HG03432 (cell line): ENCODE measurements at regions not wholly inside any gene's neighbourhood (a gene's known extent, or its start where the extent isn't known, plus 50 kb on each side); places are given as distances from the start of the nearest gene placed in this dataset.

Experiments
- ATAC-seq: cut with Tn5 transposase; IDR thresholded peaks from one replicate; pipeline ENCODE4 v1.9.1; 2021; ENCODE audit warnings: mild to moderate bottlenecking, moderate library complexity; ENCODE audit not compliant: unreplicated experiment

DNA sequence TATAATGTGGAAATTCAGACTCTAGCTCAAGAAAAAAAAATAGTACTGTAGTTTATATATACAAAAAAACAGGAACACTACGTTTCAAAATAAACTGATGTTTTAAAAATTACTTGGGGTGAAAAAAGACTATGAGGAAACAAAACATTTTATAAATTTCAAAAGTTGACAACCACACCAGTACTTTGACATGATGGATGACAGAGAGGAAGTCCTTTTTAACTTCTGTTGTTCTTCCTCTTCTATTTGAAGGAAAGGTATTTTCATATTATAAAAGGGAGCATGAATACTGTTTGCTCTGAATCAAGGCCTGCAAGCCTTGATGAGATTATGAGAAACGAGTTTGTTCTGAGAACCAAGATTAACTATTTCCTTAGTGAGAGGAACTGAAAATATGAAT lies 456.9 kb downstream of the TAF11L14 start:
- no peak for ATAC-seq

DNA sequence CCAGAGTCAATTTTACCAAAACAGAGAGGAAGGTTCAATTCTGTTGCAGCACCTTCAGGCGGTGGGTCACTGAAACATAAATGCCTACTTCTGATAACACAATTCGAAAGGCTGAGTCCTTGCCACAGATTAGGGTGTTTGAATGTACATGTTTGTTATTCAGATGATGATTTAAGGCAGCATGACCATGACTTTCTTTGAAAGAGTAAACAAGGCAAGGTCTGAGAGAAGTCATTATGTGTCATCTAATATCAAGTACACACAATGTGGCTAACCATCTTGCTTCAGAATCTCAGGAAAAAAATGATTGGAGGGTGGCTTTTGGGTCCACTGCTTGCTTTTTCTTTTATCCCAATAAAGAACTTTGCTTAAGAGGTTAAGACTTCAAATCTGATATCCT lies 457.5 kb downstream of the TAF11L14 start:
- ATAC-seq, result no peak

DNA sequence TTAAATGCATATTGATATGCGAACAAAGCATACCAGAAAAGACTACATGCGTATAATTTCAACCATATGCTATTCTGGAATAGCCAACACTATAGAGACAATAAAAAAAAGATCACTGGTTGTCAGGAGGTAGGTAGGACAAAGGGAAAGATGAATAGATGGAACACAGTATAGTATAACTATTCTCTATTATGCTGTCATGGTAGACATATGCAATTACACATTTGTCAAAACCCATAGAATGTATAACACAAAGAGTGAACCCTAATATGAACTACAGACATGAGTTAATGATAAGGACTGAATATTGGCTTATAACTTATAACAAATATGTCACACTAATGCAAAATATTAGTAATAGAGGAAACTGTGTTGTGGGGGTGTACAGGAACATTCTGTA lies 460.8 kb downstream of the TAF11L14 start:
- no peak for ATAC-seq

DNA sequence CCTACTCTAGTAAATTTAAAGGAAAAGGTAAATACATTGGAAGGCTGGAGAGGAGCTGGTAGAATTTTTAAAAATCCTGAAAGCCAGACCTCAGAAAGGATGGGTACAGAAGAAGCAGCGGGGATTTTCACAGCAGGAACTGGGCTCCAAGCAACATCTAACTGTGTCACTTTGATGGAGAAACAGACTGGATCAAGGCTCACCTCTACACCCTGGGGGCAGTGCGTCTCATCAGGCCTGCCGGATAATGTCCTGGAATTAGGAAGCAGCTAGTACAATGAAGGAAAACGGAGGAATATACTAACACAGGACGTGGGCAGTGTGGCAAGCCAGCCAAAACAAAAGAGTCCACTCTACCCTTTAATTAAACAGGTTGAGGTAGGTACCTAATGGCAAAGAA lies 463.6 kb downstream of the TAF11L14 start:
- no peak for ATAC-seq

DNA sequence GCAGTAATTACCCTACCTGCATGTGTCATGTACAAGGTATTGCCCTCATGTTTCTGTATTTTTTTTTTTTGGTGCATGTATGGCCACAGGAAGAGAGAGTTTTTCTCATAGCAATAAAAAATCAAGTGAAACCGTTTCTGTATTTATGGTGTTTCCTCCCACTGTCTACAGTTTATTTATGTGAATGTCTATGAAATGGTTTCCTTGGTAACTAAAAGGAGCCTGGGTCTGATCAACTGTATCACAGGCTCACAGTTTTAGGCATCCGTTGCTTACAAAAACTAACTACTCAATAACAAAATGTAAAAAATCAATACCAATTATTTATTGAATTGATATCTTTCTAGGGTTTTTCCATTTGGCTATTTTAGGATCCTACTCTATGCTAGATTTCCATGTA lies 464.4 kb downstream of the TAF11L14 start:
- no peak for ATAC-seq

DNA sequence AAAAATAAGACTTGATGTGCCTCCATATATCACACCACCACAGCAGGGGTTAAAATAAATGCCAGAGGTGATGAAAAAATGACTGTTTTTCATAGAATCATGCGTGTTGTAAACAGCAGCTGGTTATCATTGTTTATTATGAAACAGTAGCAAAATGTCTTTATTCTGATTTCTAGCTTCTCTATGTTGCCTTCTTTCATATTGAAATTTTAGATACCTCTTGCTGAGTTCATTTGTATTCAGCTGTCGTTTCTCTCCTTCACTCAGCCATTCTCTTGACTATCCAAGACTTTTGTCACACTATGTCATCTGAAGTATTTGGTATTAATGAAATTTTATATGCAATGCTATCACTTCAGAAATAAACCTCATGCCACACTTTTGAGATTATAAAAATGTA lies 465.0 kb downstream of the TAF11L14 start:
- no peak for ATAC-seq

DNA sequence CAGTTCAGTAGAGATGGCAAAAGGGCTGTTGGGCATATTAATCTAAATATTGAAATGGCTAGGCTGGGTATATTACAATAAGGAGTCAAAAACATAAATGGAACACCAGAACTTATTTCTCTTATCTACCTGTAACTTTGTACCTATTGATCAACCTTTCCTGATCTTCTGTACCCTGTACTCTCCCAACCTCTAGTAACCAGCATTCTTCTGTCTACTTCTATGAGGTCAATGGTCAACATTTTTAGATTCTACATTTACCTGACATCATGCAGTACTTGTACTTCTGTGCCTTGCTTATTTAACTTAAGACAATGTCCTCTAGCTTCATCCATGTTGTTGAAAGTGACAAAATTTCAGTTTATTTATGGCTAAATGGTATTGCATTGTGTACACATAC lies 467.3 kb downstream of the TAF11L14 start:
- no peak for ATAC-seq

DNA sequence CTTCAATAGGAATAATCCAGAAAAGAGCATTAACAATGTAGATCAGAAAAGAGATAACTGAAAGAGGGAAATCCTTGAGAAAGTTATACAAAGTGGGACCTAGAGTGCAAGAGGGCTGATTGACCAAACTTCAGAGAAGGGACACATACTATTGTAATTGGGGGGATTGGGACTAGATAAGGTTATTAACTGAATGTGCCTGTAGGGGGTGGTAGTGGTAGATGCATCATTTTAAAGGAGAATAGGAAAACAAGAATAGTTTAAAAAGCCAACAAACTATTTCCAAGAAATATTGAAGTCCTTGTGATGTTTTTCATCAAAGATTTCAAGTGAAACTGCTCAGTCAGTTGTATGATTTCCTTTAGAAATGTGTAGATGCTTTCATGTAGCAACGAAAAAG lies 468.5 kb downstream of the TAF11L14 start:
- ATAC-seq, result no peak

DNA sequence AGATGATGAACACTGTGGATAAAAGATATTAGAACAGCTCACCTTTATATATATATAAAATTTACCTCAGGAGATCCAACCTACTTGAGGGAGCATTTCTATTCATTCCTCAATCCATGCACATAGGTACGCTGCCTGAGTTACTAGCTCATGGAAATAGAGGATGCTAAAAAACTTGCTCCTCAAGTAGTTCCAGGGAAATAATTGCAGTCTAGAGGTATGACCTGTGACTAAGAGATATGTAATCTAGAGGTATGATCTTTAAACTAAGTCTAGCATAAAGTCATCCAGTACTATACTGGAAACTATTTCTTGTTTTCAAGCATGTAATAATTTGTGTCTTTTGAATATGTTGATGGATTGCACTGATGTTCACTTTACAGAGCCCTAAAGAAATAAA lies 471.2 kb downstream of the TAF11L14 start:
- ATAC-seq, result no peak

DNA sequence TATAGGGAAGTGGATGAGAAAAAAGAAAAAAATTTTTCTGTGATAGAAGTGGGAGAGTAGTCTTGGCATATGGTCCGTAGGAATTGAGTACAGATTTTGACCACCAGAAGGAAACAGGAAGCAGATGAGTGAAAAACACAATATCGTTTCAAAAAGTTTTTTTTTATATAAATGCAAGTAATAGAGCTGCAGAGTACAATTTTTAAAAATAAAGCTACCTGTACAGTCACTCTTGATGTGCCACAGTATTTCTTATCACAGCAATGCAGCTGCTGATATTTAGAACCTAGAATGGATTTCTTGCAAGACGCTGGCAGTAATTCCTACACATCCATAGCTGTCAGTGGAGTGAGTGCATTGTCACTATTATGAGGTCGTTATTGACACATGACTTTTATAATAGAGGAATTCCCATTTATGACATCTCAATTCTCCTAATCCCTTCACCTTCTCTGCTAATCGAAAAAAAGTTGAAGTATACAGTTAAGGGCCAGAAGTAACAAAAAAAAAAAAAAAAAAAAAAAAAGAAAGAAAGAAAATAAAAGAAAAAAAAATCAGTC lies 477.7 kb downstream of the TAF11L14 start:
- ATAC-seq, result no peak

DNA sequence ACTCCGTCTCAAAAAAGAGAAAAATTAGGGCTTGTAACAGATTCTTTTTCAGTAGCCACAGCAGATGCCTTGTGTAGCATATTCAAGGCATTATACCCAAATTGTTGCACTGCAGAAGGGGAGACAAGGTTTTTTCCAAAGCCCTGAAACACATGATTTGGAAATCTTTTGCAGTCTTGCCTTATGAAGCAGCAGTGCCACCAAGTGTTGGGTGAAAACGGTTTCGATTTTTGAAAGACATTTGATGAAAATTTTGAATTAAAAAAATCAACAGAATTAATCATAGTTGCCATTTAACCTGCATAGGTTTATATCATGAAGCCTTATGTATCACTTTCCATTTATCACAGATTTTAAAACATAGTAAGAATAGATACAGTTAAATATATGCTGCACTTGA lies 479.5 kb downstream of the TAF11L14 start:
- no peak for ATAC-seq

DNA sequence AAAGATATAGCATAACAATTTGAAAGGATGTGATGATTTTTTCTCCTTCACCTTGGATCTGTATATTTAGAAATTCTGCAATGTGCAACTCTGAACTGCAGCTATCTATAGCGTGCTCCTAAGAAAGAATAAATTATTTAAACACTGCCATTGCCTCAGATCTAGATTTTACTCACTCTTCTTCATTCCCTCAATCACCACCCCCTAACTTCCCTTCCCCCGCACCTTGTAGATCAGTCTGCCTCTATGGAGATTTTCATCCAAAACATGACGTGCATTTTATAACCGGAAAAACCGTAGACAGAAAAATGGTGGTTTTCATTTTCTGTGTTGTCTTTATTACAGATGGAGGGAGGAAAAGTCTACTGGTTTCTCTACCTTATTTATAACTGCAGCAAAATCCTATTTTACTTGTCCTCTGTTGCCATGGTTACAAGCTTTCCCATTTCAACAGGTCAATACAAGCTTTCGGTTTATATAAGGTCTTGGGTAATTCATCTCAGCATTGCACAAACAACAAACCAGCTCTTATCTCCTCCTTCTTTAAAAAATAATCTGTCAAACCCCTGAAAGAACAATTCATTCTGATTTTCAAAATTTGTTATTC lies 480.0 kb downstream of the TAF11L14 start:
- no peak for ATAC-seq

DNA sequence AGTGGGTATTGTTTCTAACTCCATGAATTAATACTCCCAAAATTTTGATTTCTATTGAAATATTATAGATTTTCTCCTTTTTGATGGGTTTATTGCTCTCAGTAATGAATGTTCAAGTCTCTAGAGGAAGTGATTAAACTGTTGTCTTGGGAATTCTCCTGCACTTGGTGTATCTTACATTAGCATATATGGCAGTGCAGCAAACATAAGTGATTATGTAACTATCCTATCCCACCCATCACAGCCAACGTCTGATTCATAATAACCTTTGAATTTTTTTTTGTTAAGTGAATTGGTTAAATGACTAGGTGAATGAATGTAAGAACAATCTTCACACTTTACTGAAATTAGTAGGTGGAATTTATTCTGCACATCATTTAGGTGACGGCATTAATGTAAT lies 483.7 kb downstream of the TAF11L14 start:
- ATAC-seq, result no peak

DNA sequence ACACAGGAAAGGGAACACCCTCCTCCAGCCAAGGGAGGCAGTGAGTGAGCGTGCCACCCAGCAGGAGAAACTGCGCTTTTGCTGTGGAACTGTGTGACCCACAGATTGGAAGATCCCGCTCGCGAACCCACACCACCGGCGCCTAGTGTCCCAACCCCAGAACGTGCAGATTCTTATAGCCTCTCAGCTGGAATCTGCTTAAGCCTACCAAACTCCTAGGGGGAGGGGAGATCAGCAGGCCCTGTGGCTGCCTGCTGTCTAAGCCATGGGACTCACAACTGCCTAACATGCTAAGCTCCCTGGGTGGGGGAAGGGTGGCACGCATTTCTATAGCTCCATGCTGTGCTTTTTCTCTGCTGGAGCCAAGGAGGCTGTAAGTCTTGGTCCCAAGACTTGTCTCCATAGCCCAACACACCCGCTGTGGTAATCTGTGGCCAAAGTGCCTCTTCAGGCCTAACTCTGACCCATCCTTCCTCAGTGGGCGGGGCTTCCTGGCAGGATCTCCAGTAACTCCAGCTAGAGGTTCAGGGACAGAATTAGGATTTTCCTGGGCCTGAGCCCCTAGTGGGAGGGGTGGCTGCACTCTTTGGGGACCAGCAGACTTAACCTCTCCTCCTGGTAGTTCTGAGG lies 485.0 kb downstream of the TAF11L14 start:
- no peak for ATAC-seq

DNA sequence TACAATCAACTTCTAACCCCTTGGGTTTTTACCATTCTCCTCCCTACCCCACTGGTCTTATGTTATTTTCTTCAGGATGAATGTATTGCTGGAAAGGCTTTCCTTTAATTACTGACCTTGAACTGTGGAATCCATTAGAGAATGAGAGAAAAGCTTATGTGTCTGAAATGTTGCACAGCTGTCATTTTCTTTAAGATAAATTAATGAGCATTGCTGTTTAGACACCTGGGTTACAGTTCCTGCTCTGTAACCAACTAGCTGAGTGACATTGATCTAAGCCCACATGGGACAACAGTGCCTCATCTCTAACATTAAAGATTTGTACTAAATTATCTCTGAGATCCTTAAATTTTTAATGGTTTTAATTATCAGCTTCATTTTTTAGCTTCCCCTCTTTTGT lies 507.0 kb downstream of the TAF11L14 start:
- no peak for ATAC-seq

DNA sequence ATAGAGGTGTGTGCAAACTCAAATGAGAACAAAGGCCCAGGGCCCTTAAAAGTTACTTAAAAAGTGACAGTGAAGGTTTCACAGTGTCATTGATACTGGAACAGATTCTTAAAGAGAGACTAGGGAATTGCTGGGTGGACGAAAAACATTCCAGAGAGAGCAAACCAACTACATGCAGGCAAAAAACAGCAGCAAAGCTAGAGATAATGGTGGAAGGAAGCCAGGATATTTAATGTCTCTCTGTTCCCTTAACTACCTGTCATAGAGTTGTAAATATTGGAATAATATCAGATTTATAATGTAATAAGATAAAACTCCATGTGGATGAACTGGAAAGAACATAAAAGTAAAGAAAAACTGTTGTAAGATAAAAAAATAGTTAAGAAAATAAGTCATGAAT lies 508.6 kb downstream of the TAF11L14 start:
- ATAC-seq, result no peak

DNA sequence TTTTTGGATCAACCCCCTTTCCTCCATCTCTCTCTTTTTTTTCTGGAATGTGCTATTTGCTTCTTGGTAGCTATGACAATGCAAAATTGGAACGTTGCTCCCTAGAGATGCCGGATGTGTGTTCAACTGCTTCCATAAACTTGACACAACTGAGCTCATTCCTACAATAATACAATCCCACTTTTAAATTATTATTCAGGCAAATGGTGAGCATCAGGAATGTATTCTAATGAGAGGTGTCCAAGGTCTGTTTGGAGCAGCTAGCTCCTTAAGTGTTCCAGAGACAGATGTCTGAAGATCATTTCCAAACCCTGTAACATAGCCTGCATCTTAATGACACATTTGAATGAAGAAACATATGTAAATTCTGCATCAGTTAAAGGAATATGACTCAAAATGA lies 518.4 kb downstream of the TAF11L14 start:
- ATAC-seq, result no peak

DNA sequence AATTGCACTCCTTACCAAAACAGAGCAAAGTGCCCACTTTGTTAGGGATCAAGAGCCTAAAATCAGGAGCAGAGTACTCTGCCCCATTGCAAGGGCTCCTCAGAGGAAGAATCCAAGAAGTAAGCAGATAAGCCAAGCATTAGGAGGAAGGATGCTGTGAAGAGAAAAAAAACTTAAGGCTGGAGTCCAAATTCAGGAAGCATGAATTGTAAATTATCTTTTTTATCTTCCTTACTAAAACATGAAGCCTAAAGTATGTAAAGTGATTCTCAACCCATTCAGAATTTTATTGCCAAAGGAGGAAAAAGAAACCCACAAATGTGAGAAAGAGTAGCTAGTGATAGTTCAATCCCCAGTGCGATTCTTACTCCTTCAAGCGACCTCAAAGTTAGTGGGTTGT lies 523.9 kb downstream of the TAF11L14 start:
- no peak for ATAC-seq

DNA sequence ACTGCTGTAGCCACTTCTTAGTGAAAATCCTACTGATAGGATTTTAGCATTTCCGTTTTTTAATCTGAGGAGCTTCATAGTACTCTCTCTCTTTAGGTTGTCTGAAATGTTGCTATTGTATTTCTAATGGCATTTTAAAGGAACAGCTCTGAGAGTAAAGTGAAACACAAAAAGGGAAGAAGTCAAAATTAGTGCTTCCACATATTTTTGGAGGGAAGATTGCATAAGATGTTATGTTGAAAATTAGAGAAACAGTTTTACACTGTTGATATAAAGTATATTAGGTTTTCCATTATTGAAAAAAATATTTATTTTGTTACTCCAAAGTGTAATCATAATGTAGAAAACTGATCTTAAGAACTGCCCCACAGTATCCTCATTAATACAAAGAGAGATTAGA lies 525.1 kb downstream of the TAF11L14 start:
- no peak for ATAC-seq

DNA sequence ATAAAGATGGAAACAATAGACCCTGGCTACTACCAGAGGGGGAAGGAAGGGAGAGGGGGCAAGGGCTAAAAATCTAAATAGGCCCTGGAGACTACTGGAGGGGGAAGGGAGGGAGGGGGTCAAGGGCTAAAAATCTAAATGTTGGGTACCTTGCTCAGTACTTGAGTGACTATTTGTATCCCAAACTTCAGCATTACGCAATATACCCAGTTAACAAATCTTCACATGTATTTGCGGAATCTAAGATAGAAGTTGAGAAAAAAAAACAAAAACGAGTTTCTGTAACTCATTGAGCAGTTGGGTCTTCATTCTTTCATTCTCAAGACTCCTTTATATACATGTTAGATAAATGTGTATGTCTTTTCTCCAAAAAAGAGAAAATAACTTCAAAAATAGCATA lies 537.4 kb downstream of the TAF11L14 start:
- no peak for ATAC-seq

DNA sequence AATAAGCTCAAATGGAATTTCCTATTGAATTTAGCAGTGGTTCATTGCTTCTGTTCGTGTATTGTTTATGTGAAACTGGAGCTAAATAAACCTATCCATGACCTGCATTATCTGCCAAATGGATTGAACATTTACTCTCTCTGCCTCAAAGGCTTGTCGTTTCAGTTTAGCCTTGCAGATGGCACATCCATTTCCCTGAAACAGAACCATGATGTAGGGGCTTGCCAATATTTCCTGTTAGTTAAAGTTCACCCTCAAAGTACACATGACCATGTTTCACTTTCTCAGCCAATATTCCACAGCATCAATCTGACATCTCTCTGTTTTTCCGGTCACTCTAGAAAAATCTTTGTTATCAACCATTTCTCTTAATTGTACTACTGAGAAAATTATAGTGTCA lies 545.3 kb downstream of the TAF11L14 start:
- ATAC-seq, result no peak

DNA sequence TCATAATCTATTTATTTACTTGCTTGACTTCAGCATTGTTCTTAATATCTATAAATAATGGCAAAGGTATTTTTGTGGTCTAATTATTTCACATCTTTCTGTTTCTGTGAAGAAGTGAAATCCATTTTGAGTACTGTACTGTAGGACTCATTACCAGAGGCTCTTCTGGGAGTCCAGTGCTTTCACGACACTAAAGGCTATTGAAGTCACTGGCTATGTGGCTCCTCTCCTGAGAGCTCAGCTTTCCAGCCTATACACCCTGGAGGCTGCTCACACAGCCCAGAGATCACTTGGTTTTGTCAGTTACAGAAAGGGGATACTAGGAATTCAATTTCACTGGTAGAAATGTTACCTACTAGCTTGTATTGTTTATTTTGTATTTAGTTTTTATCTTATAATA lies 547.3 kb downstream of the TAF11L14 start:
- ATAC-seq, result no peak

DNA sequence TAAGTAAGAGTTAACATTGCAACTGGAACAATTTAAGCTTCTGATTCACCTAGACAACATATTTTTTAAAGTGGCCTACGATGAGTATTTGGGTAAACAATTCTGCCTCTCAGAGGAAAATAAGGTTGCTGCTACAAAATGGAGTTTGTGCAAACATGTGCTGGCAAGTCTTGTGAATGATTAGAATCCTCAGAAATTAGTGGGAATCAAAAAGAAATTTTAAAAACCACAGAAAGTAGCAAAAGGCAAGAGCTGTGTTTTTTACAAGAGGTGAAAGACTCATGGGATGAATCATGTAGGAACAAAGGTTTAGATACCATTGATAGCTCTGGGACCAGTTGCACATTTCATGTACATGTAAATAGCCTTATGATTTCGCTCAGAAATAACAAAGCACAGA lies 561.6 kb downstream of the TAF11L14 start:
- no peak for ATAC-seq
